RWPE2 (cell line): ENCODE measurements at regions not wholly inside any gene's neighbourhood (a gene's known extent, or its start where the extent isn't known, plus 50 kb on each side); places are given as distances from the start of the nearest gene placed in this dataset.
"Not testable (repeated sequence)": the region's sequence is repeated elsewhere in the genome, so short reads cannot be mapped to it uniquely, and the experiment has no call there.

Experiments used
- ATAC-seq: fragments of 200-7000 bp; cut with Tn5 transposase; 3 replicates; pipeline ENCODE4 v1.9.1; 2021; ENCODE audit warnings: low read depth
- DNase-seq: peaks from one replicate; pipeline ENCODE4 v3.0.0-alpha.2; 2020; ENCODE audit warnings: low spot score
- H3K27ac ChIP-seq: fragments of 450-650 bp; 2 replicates; pipeline ENCODE4 v1.5.1; 2017; ENCODE audit warnings: mild to moderate bottlenecking; ENCODE audit not compliant: poor library complexity, severe bottlenecking
- H3K27me3 ChIP-seq: fragments of 250-450 bp; sonication (Bioruptor Pico); 2 replicates; pipeline ENCODE4 v1.5.1; 2021; ENCODE audit warnings: mild to moderate bottlenecking, moderate library complexity; ENCODE audit not compliant: insufficient read depth, poor library complexity, severe bottlenecking
- H3K36me3 ChIP-seq: fragments of 250-450 bp; sonication (Bioruptor Pico); 2 replicates; pipeline ENCODE4 v1.5.1; 2020; ENCODE audit warnings: low read depth, mild to moderate bottlenecking, moderate library complexity
- H3K4me1 ChIP-seq: fragments of 250-450 bp; sonication (Bioruptor Pico); 2 replicates; pipeline ENCODE4 v1.5.1; 2021; ENCODE audit warnings: mild to moderate bottlenecking, moderate library complexity; ENCODE audit not compliant: insufficient read depth, poor library complexity, severe bottlenecking
- H3K4me3 ChIP-seq: fragments of 250-450 bp; sonication (Bioruptor Pico); 2 replicates; pipeline ENCODE4 v1.5.1; 2021; ENCODE audit warnings: mild to moderate bottlenecking, moderate library complexity; ENCODE audit not compliant: severe bottlenecking
- H3K9me3 ChIP-seq: fragments of 250-450 bp; sonication (Bioruptor Pico); 2 replicates; pipeline ENCODE4 v1.5.1; 2021; ENCODE audit warnings: mild to moderate bottlenecking, moderate library complexity; ENCODE audit not compliant: severe bottlenecking
- TF ChIP-seq, protein P1 (sequence below): fragments of 450-650 bp; IDR thresholded peaks from one replicate; pipeline ENCODE4 v1.5.1; 2017; ENCODE audit warnings: mild to moderate bottlenecking, moderate library complexity; ENCODE audit not compliant: poor library complexity, severe bottlenecking

DNA sequence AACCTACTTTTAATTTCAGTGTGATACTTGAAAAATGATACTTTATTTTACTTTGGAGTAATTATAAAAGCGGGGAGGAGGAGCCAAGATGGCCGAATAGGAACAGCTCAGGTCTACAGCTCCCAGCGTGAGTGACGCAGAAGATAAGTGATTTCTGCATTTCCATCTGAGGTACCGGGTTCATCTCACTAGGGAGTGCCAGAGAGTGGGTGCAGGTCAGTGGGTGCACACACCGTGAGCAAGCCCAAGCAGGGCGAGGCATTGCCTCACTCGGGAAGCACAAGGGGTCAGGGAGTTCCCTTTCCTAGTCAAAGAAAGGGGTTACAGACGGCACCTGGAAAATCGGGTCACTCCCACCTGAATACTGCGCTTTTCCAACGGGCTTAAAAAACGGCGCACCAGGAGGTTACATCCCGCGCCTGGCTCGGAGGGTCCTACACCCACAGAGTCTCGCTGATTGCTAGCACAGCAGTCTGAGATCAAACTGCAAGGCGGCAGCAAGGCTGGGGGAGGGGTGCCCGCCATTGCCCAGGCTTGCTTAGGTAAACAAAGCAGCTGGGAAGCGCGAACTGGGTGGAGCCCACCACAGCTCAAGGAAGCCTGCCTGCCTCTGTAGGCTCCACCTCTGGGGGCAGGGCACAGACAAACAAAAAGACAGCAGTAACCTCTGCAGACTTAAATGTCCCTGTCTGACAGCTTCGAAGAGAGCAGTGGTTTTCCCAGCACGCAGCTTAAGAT lies 640.3 kb downstream of the EPHA3 start:
- H3K27me3 ChIP-seq, H3K36me3 ChIP-seq, H3K9me3 ChIP-seq, H3K4me1 ChIP-seq: not testable (repeated sequence)
- Histone ChIP-seq H3K4me3 (peak overlapping the region; percentile 22), H3K27ac (peak overlapping the region; percentile 56)
- TF ChIP-seq, protein P1, sequence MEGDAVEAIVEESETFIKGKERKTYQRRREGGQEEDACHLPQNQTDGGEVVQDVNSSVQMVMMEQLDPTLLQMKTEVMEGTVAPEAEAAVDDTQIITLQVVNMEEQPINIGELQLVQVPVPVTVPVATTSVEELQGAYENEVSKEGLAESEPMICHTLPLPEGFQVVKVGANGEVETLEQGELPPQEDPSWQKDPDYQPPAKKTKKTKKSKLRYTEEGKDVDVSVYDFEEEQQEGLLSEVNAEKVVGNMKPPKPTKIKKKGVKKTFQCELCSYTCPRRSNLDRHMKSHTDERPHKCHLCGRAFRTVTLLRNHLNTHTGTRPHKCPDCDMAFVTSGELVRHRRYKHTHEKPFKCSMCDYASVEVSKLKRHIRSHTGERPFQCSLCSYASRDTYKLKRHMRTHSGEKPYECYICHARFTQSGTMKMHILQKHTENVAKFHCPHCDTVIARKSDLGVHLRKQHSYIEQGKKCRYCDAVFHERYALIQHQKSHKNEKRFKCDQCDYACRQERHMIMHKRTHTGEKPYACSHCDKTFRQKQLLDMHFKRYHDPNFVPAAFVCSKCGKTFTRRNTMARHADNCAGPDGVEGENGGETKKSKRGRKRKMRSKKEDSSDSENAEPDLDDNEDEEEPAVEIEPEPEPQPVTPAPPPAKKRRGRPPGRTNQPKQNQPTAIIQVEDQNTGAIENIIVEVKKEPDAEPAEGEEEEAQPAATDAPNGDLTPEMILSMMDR, result peak; percentile 43
- ATAC-seq (peak; percentile 45; the same call in 2 of the 3 replicates), DNase-seq (peak; percentile 73)

DNA sequence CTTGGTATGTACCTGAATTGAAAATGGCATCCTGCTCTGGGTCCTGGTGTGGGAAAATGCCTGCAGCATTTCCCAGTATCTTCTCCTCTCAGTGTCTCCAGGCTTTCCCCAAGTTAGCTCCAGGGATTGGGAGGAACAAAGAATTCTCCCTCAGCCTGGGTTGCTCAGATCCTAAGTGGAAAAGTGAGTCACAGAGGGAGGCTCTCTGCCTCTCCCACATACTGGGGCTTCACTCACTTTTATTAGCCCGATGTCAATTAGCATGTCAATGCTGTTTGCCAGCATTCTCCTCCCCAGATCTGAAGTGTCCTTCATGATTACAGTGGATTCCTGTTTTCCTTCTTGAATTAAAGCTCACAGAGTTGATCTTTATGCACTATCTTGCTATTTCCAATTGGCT lies 655.0 kb downstream of the EPHA3 start:
- no peak overlapping the region for H3K27ac ChIP-seq
- DNase-seq, result no peak
- TF ChIP-seq, protein P1, result no peak
- ATAC-seq, result no peak
- H3K9me3 ChIP-seq, result no peaks in the 10 kb centered on the region
- no peaks in the 10 kb centered on the region for H3K36me3 ChIP-seq
- no peak overlapping the region for H3K4me3 ChIP-seq
- H3K27me3 ChIP-seq, result peaks cover 3% of the 10 kb centered on the region
- H3K4me1 ChIP-seq, result no peaks in the 10 kb centered on the region

DNA sequence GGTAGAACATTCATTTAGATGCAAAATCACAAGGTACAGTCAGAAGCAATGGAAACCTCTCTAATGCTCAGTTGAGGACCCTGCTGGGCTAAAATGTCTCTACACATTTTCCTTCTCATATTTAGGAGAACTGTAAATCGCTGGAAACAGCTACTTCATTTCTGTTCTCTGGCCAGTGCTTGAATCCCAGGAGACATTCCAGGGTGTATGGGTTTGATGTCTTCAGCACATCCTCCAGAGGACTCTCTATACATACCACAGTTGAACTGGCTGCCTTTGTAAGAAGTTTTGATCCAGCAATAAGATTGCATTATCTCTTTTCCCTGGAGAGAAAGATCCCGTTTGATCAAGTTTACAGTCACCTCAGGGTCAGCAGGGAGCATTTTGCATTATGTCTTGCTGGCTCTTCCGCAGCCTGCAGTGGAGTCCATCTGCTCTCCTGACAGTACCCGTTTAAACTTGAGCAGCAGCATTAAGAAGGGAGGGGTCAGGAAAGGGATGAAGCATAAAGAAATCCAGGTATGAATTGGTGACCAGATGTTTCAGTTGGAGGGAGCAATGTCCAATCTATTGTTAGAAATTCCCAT lies 676.0 kb downstream of the EPHA3 start:
- H3K4me1 ChIP-seq, result no peaks in the 10 kb centered on the region
- ATAC-seq (no peak), DNase-seq (no peak)
- no peaks in the 10 kb centered on the region for H3K9me3 ChIP-seq
- TF ChIP-seq, protein P1, result no peak
- no peaks in the 10 kb centered on the region for H3K27me3 ChIP-seq
- no peak overlapping the region for H3K4me3 ChIP-seq
- H3K27ac ChIP-seq, result no peak overlapping the region
- H3K36me3 ChIP-seq, result no peaks in the 10 kb centered on the region

DNA sequence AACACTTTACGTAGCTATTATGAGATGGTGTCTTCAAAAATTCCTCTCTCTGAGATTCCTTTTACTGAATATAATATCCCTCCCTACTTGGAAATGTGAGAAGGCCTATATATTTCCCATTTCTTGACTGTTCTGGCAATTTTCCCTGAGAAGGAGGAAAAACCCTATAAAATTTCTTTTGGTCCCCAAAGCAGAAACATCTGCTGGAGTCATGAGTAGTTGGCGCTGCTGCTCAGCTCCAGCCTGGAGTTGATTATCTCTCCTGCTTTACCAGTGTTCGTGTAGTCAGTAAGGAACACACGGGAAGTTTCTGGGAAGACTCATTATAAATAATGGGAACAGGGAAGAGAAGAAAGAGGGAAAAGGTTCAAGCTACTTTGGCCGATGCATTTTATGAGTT lies 680.1 kb downstream of the EPHA3 start:
- ATAC-seq (no peak), DNase-seq (no peak)
- H3K27ac ChIP-seq, result no peak overlapping the region
- no peaks in the 10 kb centered on the region for H3K27me3 ChIP-seq
- H3K9me3 ChIP-seq, result no peaks in the 10 kb centered on the region
- no peaks in the 10 kb centered on the region for H3K36me3 ChIP-seq
- TF ChIP-seq, protein P1, result no peak
- no peak overlapping the region for H3K4me3 ChIP-seq
- no peaks in the 10 kb centered on the region for H3K4me1 ChIP-seq

DNA sequence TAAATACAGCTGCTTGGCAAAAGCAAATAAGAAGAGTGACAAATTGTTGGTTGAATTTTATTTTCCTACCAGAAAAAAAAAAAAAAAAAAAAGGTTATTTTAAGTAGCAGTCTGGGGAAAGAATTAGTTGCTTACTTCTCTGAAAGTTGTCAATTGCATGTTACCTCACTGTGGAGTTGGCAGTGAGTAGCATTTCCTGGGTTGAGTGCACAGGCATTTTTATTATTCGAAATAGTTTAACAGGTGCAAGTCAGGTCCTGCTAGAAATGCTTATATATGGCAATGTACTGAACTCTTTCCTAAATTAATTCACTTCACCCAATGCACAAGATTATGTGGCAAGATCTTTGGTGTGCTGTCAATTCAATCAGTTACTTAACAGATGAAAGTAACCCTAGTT lies 680.6 kb downstream of the EPHA3 start:
- Histone ChIP-seq H3K27ac (no peak overlapping the region), H3K27me3 (no peaks in the 10 kb centered on the region), H3K4me3 (no peak overlapping the region), H3K4me1 (no peaks in the 10 kb centered on the region), H3K36me3 (no peaks in the 10 kb centered on the region), H3K9me3 (no peaks in the 10 kb centered on the region)
- ATAC-seq (no peak), DNase-seq (no peak)
- TF ChIP-seq, protein P1, result no peak
